Common myeloid progenitor, CD34-positive (primary cell): ENCODE measurements at regions not wholly inside any gene's neighbourhood (a gene's known extent, or its start where the extent isn't known, plus 50 kb on each side); places are given as distances from the start of the nearest gene placed in this dataset.

ENCODE experiments used
- CTCF ChIA-PET: fragments of 350-600 bp; sonication (Branson Sonifier 250); formaldehyde crosslinking; loops from one replicate; lab custom pipeline; 2021; ENCODE audit warnings: antibody characterized with exemption; lab: Charles Lee
- POLR2A ChIA-PET: fragments of 350-600 bp; sonication (Branson Sonifier 250); formaldehyde crosslinking; loops from one replicate; lab custom pipeline; 2021; ENCODE audit warnings: antibody characterized with exemption; lab: Charles Lee
- DNase-seq, 3 donors: peaks; one replicate each; pipeline versions ENCODE4 v3.0.0 to v3.0.0-alpha.2; 2013
- H3K27ac ChIP-seq, 2 experiments: 1 replicate in 1 of 2; 2 replicates in 1 of 2; pipeline ENCODE4 v1.7.0; 2013; ENCODE audit warnings: inconsistent platforms in 2 of 2, low read length in 2 of 2, mild to moderate bottlenecking in 2 of 2, low read depth in 1 of 2, moderate library complexity in 1 of 2; ENCODE audit not compliant: severe bottlenecking in 2 of 2, insufficient read depth in 1 of 2, poor library complexity in 1 of 2
- H3K27me3 ChIP-seq, 5 experiments: replicated peaks in 2 of 5; 1 replicate in 3 of 5; 2 replicates in 2 of 5; pipeline versions ENCODE4 v1.6.1 to v1.7.0; 2013; ENCODE audit warnings: low read length in 4 of 5, mild to moderate bottlenecking in 2 of 5, moderate library complexity in 2 of 5, inconsistent platforms in 1 of 5; ENCODE audit not compliant: insufficient read depth in 5 of 5, control insufficient read depth in 4 of 5
- H3K36me3 ChIP-seq, 4 experiments: 1 replicate in 2 of 4; 2 replicates in 2 of 4; pipeline versions ENCODE4 v1.6.1 to v1.7.0; 2013; ENCODE audit warnings: low read length in 3 of 4, control low read depth in 1 of 4, mild to moderate bottlenecking in 1 of 4; ENCODE audit not compliant: control insufficient read depth in 4 of 4, insufficient read depth in 4 of 4
- H3K4me1 ChIP-seq, 4 experiments: 1 replicate in 3 of 4; 2 replicates in 1 of 4; pipeline versions ENCODE4 v1.6.1 to v1.7.1; 2013; ENCODE audit warnings: low read length in 3 of 4, mild to moderate bottlenecking in 3 of 4, control low read depth in 1 of 4, inconsistent platforms in 1 of 4, moderate library complexity in 1 of 4; ENCODE audit not compliant: control insufficient read depth in 4 of 4, insufficient read depth in 4 of 4; ENCODE audit errors: control extremely low read depth in 1 of 4
- H3K4me3 ChIP-seq, 7 experiments: 1 replicate in 4 of 7; 2 replicates in 3 of 7; pipeline versions ENCODE4 v1.5.1 to v1.7.0; 2013; ENCODE audit warnings: mild to moderate bottlenecking in 7 of 7, low read length in 6 of 7, moderate library complexity in 6 of 7, inconsistent platforms in 2 of 7, low read depth in 2 of 7, control low read depth in 1 of 7; ENCODE audit not compliant: insufficient read depth in 4 of 7, control insufficient read depth in 1 of 7; ENCODE audit errors: extremely low read depth in 1 of 7
- H3K9me3 ChIP-seq, 5 experiments: 1 replicate in 4 of 5; 2 replicates in 1 of 5; pipeline versions ENCODE4 v1.6.1 to v1.7.1; 2013; ENCODE audit warnings: low read length in 4 of 5, mild to moderate bottlenecking in 2 of 5, inconsistent platforms in 1 of 5, low read depth in 1 of 5, moderate library complexity in 1 of 5; ENCODE audit not compliant: control insufficient read depth in 4 of 5, insufficient read depth in 2 of 5; ENCODE audit errors: control extremely low read depth in 1 of 5
- WGBS: methylation state at CpG from one replicate; pipeline ENCODE4 v1.1.5; 2013; ENCODE audit not compliant: insufficient coverage; 5-methylcytosine and 5-hydroxymethylcytosine counted together

- Histone ChIP-seq H3K9me3 (peaks cover 0 to 9% (median 0%) of the 10 kb centered on the region in 5 experiments), H3K4me3 (no peak overlapping the region), H3K27ac (no peak overlapping the region), H3K36me3 (no peaks in the 10 kb centered on the region), H3K4me1 (no peaks in the 10 kb centered on the region), H3K27me3 (no peaks in the 10 kb centered on the region)
- ChIA-PET POLR2A (no interaction called here), CTCF (no interaction called here)
- DNase-seq = no peak
These were observed 1001.8 kb downstream of the BCL11B start for GRCh38 chr14:98270201-98270600.

DNA sequence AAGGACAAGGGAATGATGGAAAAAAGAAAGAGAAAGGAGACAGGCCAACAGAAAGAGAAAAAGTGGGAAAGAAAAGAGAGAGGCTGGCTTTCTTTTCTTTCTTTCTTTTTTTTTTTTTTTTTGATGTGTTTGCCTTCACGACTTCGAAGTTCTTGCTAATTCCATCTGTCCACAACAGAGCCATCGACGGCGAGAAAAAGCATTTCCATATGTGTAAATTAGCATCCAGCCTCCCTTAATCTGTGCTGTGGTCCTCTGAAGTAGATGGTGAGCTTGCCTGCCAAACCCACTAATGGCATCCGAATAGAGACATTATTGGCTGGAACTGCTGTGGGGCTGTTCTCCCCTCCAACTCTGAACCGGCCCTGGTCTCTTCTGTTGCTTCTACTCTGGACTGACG lies 997.4 kb downstream of the BCL11B start:
- Histone ChIP-seq H3K36me3 (no peaks in the 10 kb centered on the region), H3K4me1 (no peaks in the 10 kb centered on the region), H3K27me3 (no peaks in the 10 kb centered on the region), H3K4me3 (no peak overlapping the region), H3K27ac (no peak overlapping the region), H3K9me3 (peaks cover 0 to 9% (median 0%) of the 10 kb centered on the region in 5 experiments)
- no peak for DNase-seq
- ChIA-PET CTCF (no interaction called here), POLR2A (no interaction called here)
- WGBS = 91% methylated on average over 8 of the region's 8 CpGs

- Histone ChIP-seq H3K27me3 (no peaks in the 10 kb centered on the region), H3K9me3 (peaks cover 0 to 2% (median 0%) of the 10 kb centered on the region in 5 experiments), H3K4me3 (no peak overlapping the region), H3K27ac (no peak overlapping the region), H3K4me1 (no peaks in the 10 kb centered on the region), H3K36me3 (no peaks in the 10 kb centered on the region)
- WGBS = 80% methylated on average over 1 of the region's 3 CpGs
- CTCF ChIA-PET = no interaction called here
- POLR2A ChIA-PET = no interaction called here
- DNase-seq = no peak
These were observed 993.2 kb downstream of the BCL11B start for GRCh38 chr14:98278800-98279199.

- 91% methylated on average over 5 of the region's 5 CpGs for WGBS
- H3K27me3 ChIP-seq = no peaks in the 10 kb centered on the region
- no peaks in the 10 kb centered on the region for H3K36me3 ChIP-seq
- H3K4me1 ChIP-seq = no peaks in the 10 kb centered on the region
- H3K9me3 ChIP-seq = peaks cover 0 to 3% (median 0%) of the 10 kb centered on the region in 5 experiments
- POLR2A ChIA-PET = no interaction called here
- no peak overlapping the region for H3K4me3 ChIP-seq
- no peak overlapping the region for H3K27ac ChIP-seq
- DNase-seq = no peak
- CTCF ChIA-PET = no interaction called here
These were observed 991.6 kb downstream of the BCL11B start for GRCh38 chr14:98280436-98280835.

DNA sequence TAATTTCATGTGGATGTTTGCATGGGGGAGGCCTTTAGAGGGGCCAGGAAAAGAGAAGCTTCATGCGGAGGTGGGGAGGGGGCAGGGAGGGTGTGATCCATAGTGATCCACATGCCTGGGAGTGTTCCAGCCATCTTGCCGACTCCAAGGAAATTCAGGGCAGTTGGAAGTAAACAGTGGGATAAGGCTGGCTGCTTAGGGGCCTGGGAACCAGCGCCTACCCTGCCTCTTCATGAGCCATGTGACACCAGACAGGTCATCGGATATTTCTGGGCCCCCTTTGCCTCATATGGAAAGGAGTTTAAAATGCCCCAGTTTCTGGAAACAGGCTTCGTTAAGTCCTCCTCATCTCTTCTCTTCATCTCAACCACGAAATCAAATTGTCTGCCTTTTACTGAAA lies 983.2 kb downstream of the BCL11B start:
- DNase-seq = no peak
- Histone ChIP-seq H3K9me3 (peaks cover 0 to 1% (median 0%) of the 10 kb centered on the region in 5 experiments), H3K27me3 (no peaks in the 10 kb centered on the region), H3K4me1 (no peaks in the 10 kb centered on the region), H3K36me3 (no peaks in the 10 kb centered on the region), H3K27ac (no peak overlapping the region), H3K4me3 (no peak overlapping the region)
- WGBS = 100% methylated on average over 3 of the region's 6 CpGs
- CTCF ChIA-PET = no interaction called here
- POLR2A ChIA-PET = no interaction called here

- H3K4me1 ChIP-seq = no peaks in the 10 kb centered on the region
- H3K27ac ChIP-seq = no peak overlapping the region
- CTCF ChIA-PET = no interaction called here
- DNase-seq = no peak
- 86% methylated on average over 2 of the region's 4 CpGs for WGBS
- H3K36me3 ChIP-seq = no peaks in the 10 kb centered on the region
- no peaks in the 10 kb centered on the region for H3K27me3 ChIP-seq
- no peak overlapping the region for H3K4me3 ChIP-seq
- POLR2A ChIA-PET = no interaction called here
- no peaks in the 10 kb centered on the region for H3K9me3 ChIP-seq
These were observed 981.4 kb downstream of the BCL11B start for GRCh38 chr14:98290596-98290995.

- POLR2A ChIA-PET = no interaction called here
- WGBS = no CpG with 5 or more reads among the region's 2 CpGs
- no peaks in the 10 kb centered on the region for H3K9me3 ChIP-seq
These were observed 979.8 kb downstream of the BCL11B start for GRCh38 chr14:98292191-98292590.

More at GRCh38 chr14:98292191-98292590, 979.8 kb downstream of the BCL11B start:
- no peak for DNase-seq
- H3K27ac ChIP-seq = no peak overlapping the region
- no peaks in the 10 kb centered on the region for H3K36me3 ChIP-seq
- H3K27me3 ChIP-seq = no peaks in the 10 kb centered on the region
- H3K4me1 ChIP-seq = no peaks in the 10 kb centered on the region
- no peak overlapping the region for H3K4me3 ChIP-seq
- CTCF ChIA-PET = no interaction called here
